GM12878 (cell line): ENCODE measurements at regions not wholly inside any gene's neighbourhood (a gene's known extent, or its start where the extent isn't known, plus 50 kb on each side); places are given as distances from the start of the nearest gene placed in this dataset.

Experiments
- ATF3 ChIP-seq: IDR thresholded peaks from 2 replicates; pipeline ENCODE4 v1.6.1; 2011; ENCODE audit warnings: low read depth, mild to moderate bottlenecking, low read length, moderate library complexity, borderline replicate concordance; ENCODE audit errors: extremely low read depth
- BRCA1 ChIP-seq: IDR thresholded peaks from 2 replicates; pipeline ENCODE4 v1.6.1; 2011; ENCODE audit warnings: low read depth, low read length, improper control_type of control experiment
- E4F1 ChIP-seq: fragments of 450-650 bp; IDR thresholded peaks from 2 replicates; pipeline ENCODE4 v1.6.1; 2018; ENCODE audit warnings: borderline replicate concordance, mild to moderate bottlenecking; ENCODE audit not compliant: partially characterized antibody
- EP300 ChIP-seq, 2 experiments: fragments of 150-350 bp in 1 of 2; IDR thresholded peaks; 2 replicates each; pipeline ENCODE4 v1.6.1; 2011 to 2012; ENCODE audit warnings: low read depth in 2 of 2, low read length in 2 of 2, borderline replicate concordance in 1 of 2, improper control_type of control experiment in 1 of 2, inconsistent platforms in 1 of 2; ENCODE audit not compliant: control insufficient read depth in 1 of 2
- EZH2 ChIP-seq: IDR thresholded peaks from 2 replicates; pipeline ENCODE4 v1.6.1; 2012; ENCODE audit warnings: low read depth, mild to moderate bottlenecking, control low read depth, inconsistent platforms, low read length, borderline replicate concordance; ENCODE audit not compliant: control insufficient read depth
- HDGF ChIP-seq: fragments of 450-650 bp; IDR thresholded peaks from 2 replicates; pipeline ENCODE4 v1.6.1; 2016; ENCODE audit warnings: antibody characterized with exemption
- PAX5 ChIP-seq: IDR thresholded peaks from 2 replicates; pipeline ENCODE4 v1.6.1; 2011; ENCODE audit warnings: low read depth, low read length, borderline replicate concordance
- RAD51 ChIP-seq: fragments of 450-650 bp; IDR thresholded peaks from 2 replicates; pipeline ENCODE4 v1.6.1; 2016; ENCODE audit warnings: moderate library complexity, mild to moderate bottlenecking, inconsistent platforms
- SMC3 ChIP-seq: IDR thresholded peaks from 2 replicates; pipeline ENCODE4 v1.6.1; 2011; ENCODE audit warnings: low read length, improper control_type of control experiment, borderline replicate concordance
- USF2 ChIP-seq: IDR thresholded peaks from 2 replicates; pipeline ENCODE4 v1.6.1; 2011; ENCODE audit warnings: low read depth, low read length, improper control_type of control experiment, borderline replicate concordance
- ZZZ3 ChIP-seq: IDR thresholded peaks from 2 replicates; pipeline ENCODE4 v1.6.1; 2011; ENCODE audit warnings: low read depth; ENCODE audit not compliant: control insufficient read depth, insufficient read length
- TF ChIP-seq, protein P1 (sequence below): IDR thresholded peaks from 2 replicates; pipeline ENCODE4 v1.6.1; 2012; ENCODE audit warnings: low read depth, low read length, improper control_type of control experiment
- TF ChIP-seq, protein P2 (sequence below), 3 experiments: IDR thresholded peaks in 2 of 3; conservative IDR thresholded peaks in 1 of 3; 2 replicates each; pipeline ENCODE4 v1.5.1; 2011; ENCODE audit warnings: low read depth in 3 of 3, low read length in 3 of 3, mild to moderate bottlenecking in 3 of 3, control low read depth in 2 of 3, moderate library complexity in 2 of 3, inconsistent platforms in 1 of 3, mixed read lengths in 1 of 3; ENCODE audit not compliant: control insufficient read depth in 2 of 3, insufficient read depth in 1 of 3; ENCODE audit errors: extremely low read depth in 1 of 3

GRCh38 chr13:109985871-109986450, 199.6 kb upstream of the IRS2 start:
- TF ChIP-seq EP300 (IDR thresholded peaks at IDR 0.05; ENCODE audit: borderline replicate concordance in 1 of 2, control insufficient read depth in 1 of 2, low read depth in 2 of 2, low read length in 2 of 2) (no peak), HDGF (no peak), ATF3 (no peak), EZH2 (no peak), ZZZ3 (no peak), BRCA1 (no peak), E4F1 (no peak), USF2 (no peak), SMC3 (no peak), RAD51 (no peak), PAX5 (no peak)
- TF ChIP-seq, protein P1, sequence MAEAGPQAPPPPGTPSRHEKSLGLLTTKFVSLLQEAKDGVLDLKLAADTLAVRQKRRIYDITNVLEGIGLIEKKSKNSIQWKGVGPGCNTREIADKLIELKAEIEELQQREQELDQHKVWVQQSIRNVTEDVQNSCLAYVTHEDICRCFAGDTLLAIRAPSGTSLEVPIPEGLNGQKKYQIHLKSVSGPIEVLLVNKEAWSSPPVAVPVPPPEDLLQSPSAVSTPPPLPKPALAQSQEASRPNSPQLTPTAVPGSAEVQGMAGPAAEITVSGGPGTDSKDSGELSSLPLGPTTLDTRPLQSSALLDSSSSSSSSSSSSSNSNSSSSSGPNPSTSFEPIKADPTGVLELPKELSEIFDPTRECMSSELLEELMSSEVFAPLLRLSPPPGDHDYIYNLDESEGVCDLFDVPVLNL, result no peak
- TF ChIP-seq, protein P2, sequence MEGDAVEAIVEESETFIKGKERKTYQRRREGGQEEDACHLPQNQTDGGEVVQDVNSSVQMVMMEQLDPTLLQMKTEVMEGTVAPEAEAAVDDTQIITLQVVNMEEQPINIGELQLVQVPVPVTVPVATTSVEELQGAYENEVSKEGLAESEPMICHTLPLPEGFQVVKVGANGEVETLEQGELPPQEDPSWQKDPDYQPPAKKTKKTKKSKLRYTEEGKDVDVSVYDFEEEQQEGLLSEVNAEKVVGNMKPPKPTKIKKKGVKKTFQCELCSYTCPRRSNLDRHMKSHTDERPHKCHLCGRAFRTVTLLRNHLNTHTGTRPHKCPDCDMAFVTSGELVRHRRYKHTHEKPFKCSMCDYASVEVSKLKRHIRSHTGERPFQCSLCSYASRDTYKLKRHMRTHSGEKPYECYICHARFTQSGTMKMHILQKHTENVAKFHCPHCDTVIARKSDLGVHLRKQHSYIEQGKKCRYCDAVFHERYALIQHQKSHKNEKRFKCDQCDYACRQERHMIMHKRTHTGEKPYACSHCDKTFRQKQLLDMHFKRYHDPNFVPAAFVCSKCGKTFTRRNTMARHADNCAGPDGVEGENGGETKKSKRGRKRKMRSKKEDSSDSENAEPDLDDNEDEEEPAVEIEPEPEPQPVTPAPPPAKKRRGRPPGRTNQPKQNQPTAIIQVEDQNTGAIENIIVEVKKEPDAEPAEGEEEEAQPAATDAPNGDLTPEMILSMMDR (IDR thresholded peaks at IDR 0.05 in 2 of 3, conservative IDR thresholded peaks at IDR 0.05 in 1 of 3; ENCODE audit: control insufficient read depth in 2 of 3, extremely low read depth in 1 of 3, insufficient read depth in 1 of 3, low read depth in 3 of 3, low read length in 3 of 3), result no peak
